Natural killer cell treated with Interleukin-12 subunit alpha and Interleukin-12 subunit beta and Interleukin-15 and Interleukin-18, amount 100 ng/mL, for 72 hours (primary cell): ENCODE measurements at regions not wholly inside any gene's neighbourhood (a gene's known extent, or its start where the extent isn't known, plus 50 kb on each side); places are given as distances from the start of the nearest gene placed in this dataset.

Source experiments
- ATAC-seq, 2 donors: fragments of 150-1000 bp; cut with Tn5 transposase in 1 of 2; sonication (Bioruptor Pico), chemical (Tn5 transposase) in 1 of 2; 2 replicates each; pipeline ENCODE4 v1.10.0; 2021
- DNase-seq: peaks from one replicate; pipeline ENCODE4 v3.0.0; 2022; ENCODE audit warnings: low spot score
- H3K27ac Mint-ChIP-seq, 2 donors: 1 replicate in 1 of 2; 2 replicates in 1 of 2; pipeline ENCODE4 v1.8.0; 2022; ENCODE audit warnings: mixed read lengths in 2 of 2, mild to moderate bottlenecking in 1 of 2, moderate library complexity in 1 of 2
- H3K27me3 Mint-ChIP-seq, 2 donors: 1 replicate in 1 of 2; 2 replicates in 1 of 2; pipeline ENCODE4 v1.8.0; 2022; ENCODE audit warnings: mixed read lengths in 2 of 2
- H3K36me3 Mint-ChIP-seq: one replicate; pipeline ENCODE4 v1.8.0; 2022; ENCODE audit warnings: mixed read lengths
- H3K4me1 Mint-ChIP-seq, 2 donors: 1 replicate in 1 of 2; 2 replicates in 1 of 2; pipeline ENCODE4 v1.8.0; 2022; ENCODE audit warnings: low read depth in 2 of 2, mixed read lengths in 2 of 2, mild to moderate bottlenecking in 1 of 2
- H3K4me3 Mint-ChIP-seq: one replicate; pipeline ENCODE4 v1.8.0; 2022; ENCODE audit warnings: mixed read lengths
- H3K9me3 Mint-ChIP-seq: 2 replicates; pipeline ENCODE4 v1.8.0; 2022; ENCODE audit warnings: mixed read lengths

DNA sequence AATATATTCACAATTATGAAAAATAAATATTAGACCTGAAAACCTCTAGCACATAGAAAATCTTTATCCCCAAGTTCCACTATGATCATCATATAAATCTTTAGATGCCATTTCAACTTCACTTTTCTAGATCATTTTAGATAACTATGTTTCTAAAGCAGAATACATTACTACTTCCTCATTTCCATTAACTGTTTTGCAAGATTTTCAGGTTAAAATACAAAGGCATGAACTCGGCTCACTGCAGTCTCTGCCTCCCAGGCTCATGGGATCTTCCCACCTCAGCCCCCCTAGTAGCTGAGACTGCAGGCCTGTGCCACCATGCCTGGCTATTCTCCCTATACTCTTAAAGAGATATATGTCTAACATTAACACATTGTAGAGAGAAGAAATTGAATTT lies 1365.9 kb upstream of the AGA start:
- Mint-ChIP-seq H3K9me3 (peaks cover 2% of the 10 kb centered on the region), H3K4me3 (no peak overlapping the region), H3K27me3 (no peaks in the 10 kb centered on the region), H3K27ac (no peak overlapping the region), H3K4me1 (no peaks in the 10 kb centered on the region), H3K36me3 (no peaks in the 10 kb centered on the region)
- DNase-seq = no peak
- ATAC-seq = no peak

- H3K9me3 Mint-ChIP-seq = peaks cover 4% of the 10 kb centered on the region
- no peak overlapping the region for H3K27ac Mint-ChIP-seq
- no peaks in the 10 kb centered on the region for H3K4me1 Mint-ChIP-seq
- DNase-seq (no peak), ATAC-seq (no peak)
- no peaks in the 10 kb centered on the region for H3K27me3 Mint-ChIP-seq
- H3K4me3 Mint-ChIP-seq = no peak overlapping the region
- H3K36me3 Mint-ChIP-seq = no peaks in the 10 kb centered on the region
Observed at GRCh38 chr4:178809921-178810320, 1367.7 kb upstream of the AGA start.

- Mint-ChIP-seq H3K4me1 (no peaks in the 10 kb centered on the region), H3K27me3 (no peaks in the 10 kb centered on the region), H3K36me3 (peaks cover 3% of the 10 kb centered on the region), H3K4me3 (no peak overlapping the region), H3K27ac (no peak overlapping the region), H3K9me3 (peaks cover 7% of the 10 kb centered on the region)
- no peak for DNase-seq
- ATAC-seq = no peak
Observed at GRCh38 chr4:178811356-178811755, 1369.1 kb upstream of the AGA start.

- DNase-seq (no peak), ATAC-seq (no peak)
- Mint-ChIP-seq H3K4me1 (no peaks in the 10 kb centered on the region), H3K27ac (no peak overlapping the region), H3K36me3 (peaks cover 5% of the 10 kb centered on the region), H3K9me3 (peaks cover 11% of the 10 kb centered on the region), H3K4me3 (no peak overlapping the region), H3K27me3 (no peaks in the 10 kb centered on the region)
Observed at GRCh38 chr4:178812866-178813265, 1370.6 kb upstream of the AGA start.

- Mint-ChIP-seq H3K36me3 (peaks cover 5% of the 10 kb centered on the region), H3K4me3 (no peak overlapping the region), H3K27ac (no peak overlapping the region), H3K27me3 (no peaks in the 10 kb centered on the region), H3K4me1 (no peaks in the 10 kb centered on the region), H3K9me3 (peaks cover 11% of the 10 kb centered on the region)
- no peak for DNase-seq
- no peak for ATAC-seq
Observed at GRCh38 chr4:178814908-178815307, 1372.7 kb upstream of the AGA start.

DNA sequence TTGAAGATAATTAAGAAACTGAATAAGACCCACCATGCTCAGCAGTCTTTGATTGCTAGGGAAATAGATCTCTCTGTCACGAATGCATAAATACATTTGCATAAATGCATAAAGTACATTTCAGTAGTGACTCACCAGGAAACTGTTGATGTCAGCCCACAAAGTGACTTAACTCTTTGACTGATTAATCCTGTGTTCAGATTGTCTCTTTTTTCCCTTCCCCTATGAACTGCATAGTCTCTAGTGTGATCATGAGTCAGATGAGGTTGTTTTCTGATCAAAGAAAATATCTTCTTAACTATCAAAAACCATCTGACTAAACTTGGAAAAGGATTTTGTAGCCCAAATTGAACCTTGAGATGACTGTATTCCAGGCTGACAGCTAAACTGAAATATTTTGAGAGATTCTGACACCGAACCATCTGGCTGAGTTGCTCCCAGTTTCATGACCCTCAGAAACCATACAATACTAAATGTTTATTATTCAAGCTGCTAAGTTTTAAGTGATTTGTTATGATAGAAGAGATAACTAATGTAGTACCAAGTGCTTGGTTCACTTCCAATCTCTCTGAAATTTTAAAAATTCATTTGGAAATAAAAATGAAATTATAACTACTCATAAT lies 1381.5 kb upstream of the AGA start:
- no peaks in the 10 kb centered on the region for H3K27me3 Mint-ChIP-seq
- ATAC-seq = no peak
- H3K36me3 Mint-ChIP-seq = no peaks in the 10 kb centered on the region
- H3K9me3 Mint-ChIP-seq = peaks cover 10% of the 10 kb centered on the region
- no peak overlapping the region for H3K27ac Mint-ChIP-seq
- no peak for DNase-seq
- H3K4me1 Mint-ChIP-seq = no peaks in the 10 kb centered on the region
- H3K4me3 Mint-ChIP-seq = no peak overlapping the region

- ATAC-seq (no peak), DNase-seq (no peak)
- Mint-ChIP-seq H3K9me3 (peaks cover 5% of the 10 kb centered on the region), H3K36me3 (no peaks in the 10 kb centered on the region), H3K27ac (no peak overlapping the region), H3K4me1 (no peaks in the 10 kb centered on the region), H3K27me3 (no peaks in the 10 kb centered on the region), H3K4me3 (no peak overlapping the region)
Observed at GRCh38 chr4:178836865-178837264, 1394.6 kb upstream of the AGA start.

GRCh38 chr4:178838776-178839175 lies 1396.5 kb upstream of the AGA start:
- H3K36me3 Mint-ChIP-seq = no peaks in the 10 kb centered on the region
- no peak overlapping the region for H3K27ac Mint-ChIP-seq
- H3K4me3 Mint-ChIP-seq = no peak overlapping the region
- H3K27me3 Mint-ChIP-seq = no peaks in the 10 kb centered on the region
- no peaks in the 10 kb centered on the region for H3K4me1 Mint-ChIP-seq
- H3K9me3 Mint-ChIP-seq = peaks cover under 1% of the 10 kb centered on the region
- DNase-seq = no peak
- no peak for ATAC-seq

- DNase-seq = no peak
- Mint-ChIP-seq H3K27ac (no peak overlapping the region), H3K4me1 (no peaks in the 10 kb centered on the region), H3K36me3 (no peaks in the 10 kb centered on the region), H3K4me3 (no peak overlapping the region), H3K9me3 (no peaks in the 10 kb centered on the region), H3K27me3 (no peaks in the 10 kb centered on the region)
- ATAC-seq = no peak
Observed at GRCh38 chr4:178856139-178856800, 1414.0 kb upstream of the AGA start.

GRCh38 chr4:178871476-178871875 lies 1429.2 kb upstream of the AGA start:
- Mint-ChIP-seq H3K4me1 (no peaks in the 10 kb centered on the region), H3K27me3 (no peaks in the 10 kb centered on the region), H3K36me3 (no peaks in the 10 kb centered on the region), H3K9me3 (no peaks in the 10 kb centered on the region), H3K4me3 (no peak overlapping the region), H3K27ac (no peak overlapping the region)
- DNase-seq (no peak), ATAC-seq (no peak)

- Mint-ChIP-seq H3K27me3 (no peaks in the 10 kb centered on the region), H3K27ac (no peak overlapping the region), H3K36me3 (peaks cover 16% of the 10 kb centered on the region), H3K4me3 (no peak overlapping the region), H3K4me1 (no peaks in the 10 kb centered on the region), H3K9me3 (peaks cover 25% of the 10 kb centered on the region)
- ATAC-seq (no peak), DNase-seq (no peak)
Observed at GRCh38 chr4:178881937-178882336, 1439.7 kb upstream of the AGA start.

DNA sequence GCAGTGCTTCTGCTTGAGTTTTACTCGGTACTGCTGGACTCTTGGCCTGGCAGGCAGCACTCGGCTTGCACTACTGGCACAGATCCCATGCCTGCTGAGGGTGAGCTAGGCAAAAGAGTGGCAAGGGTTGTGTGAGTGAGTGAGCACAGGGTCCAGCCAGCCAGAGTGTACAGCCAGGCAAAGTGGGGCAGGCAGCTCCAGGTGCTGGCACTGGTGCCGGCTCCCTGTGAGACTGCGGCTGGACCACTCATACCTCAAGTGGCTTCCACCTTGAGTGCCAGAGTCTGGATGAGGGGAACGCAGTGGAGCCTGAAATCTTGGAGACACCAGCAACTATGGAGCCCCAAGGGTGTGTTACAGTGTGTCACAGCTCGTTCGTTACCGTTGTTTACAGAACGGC lies 1451.9 kb upstream of the AGA start:
- Mint-ChIP-seq H3K4me1 (no peaks in the 10 kb centered on the region), H3K9me3 (peaks cover 17% of the 10 kb centered on the region), H3K27ac (no peak overlapping the region), H3K36me3 (no peaks in the 10 kb centered on the region), H3K27me3 (no peaks in the 10 kb centered on the region), H3K4me3 (no peak overlapping the region)
- no peak for ATAC-seq
- DNase-seq = no peak

- Mint-ChIP-seq H3K27ac (no peak overlapping the region), H3K9me3 (peaks cover 11% of the 10 kb centered on the region), H3K4me3 (no peak overlapping the region), H3K36me3 (peaks cover 6% of the 10 kb centered on the region), H3K4me1 (no peaks in the 10 kb centered on the region), H3K27me3 (no peaks in the 10 kb centered on the region)
- no peak for ATAC-seq
- no peak for DNase-seq
Observed at GRCh38 chr4:178899084-178899483, 1456.8 kb upstream of the AGA start.

GRCh38 chr4:178917756-178918155 lies 1475.5 kb upstream of the AGA start:
- no peak overlapping the region for H3K4me3 Mint-ChIP-seq
- no peaks in the 10 kb centered on the region for H3K27me3 Mint-ChIP-seq
- DNase-seq (no peak), ATAC-seq (no peak)
- no peaks in the 10 kb centered on the region for H3K36me3 Mint-ChIP-seq
- no peaks in the 10 kb centered on the region for H3K4me1 Mint-ChIP-seq
- no peak overlapping the region for H3K27ac Mint-ChIP-seq
- no peaks in the 10 kb centered on the region for H3K9me3 Mint-ChIP-seq

DNA sequence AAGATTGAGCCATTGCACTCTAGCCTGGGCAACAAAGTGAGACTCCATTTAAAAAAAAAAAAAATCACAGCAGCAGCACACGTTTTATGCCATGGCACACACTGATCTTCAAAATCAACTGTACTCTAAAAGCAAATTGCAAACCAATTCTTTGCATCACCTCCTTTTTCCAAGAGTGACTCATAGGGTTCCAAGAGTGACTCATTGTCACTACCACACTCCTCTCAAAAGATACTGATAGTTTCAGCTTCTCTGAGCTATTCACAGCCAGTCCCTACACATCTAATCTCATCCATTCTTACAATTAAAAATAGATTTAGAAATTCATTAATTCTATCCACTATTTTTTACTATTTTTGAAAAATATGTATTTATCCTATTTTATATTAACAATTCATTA lies 1494.9 kb upstream of the AGA start:
- DNase-seq (no peak), ATAC-seq (no peak)
- peaks cover 17% of the 10 kb centered on the region for H3K36me3 Mint-ChIP-seq
- no peak overlapping the region for H3K27ac Mint-ChIP-seq
- no peak overlapping the region for H3K4me3 Mint-ChIP-seq
- H3K27me3 Mint-ChIP-seq = no peaks in the 10 kb centered on the region
- H3K4me1 Mint-ChIP-seq = no peaks in the 10 kb centered on the region
- peaks cover 22% of the 10 kb centered on the region for H3K9me3 Mint-ChIP-seq
